Choroid plexus epithelial cell (primary cell): ENCODE measurements at regions not wholly inside any gene's neighbourhood (a gene's known extent, or its start where the extent isn't known, plus 50 kb on each side); places are given as distances from the start of the nearest gene placed in this dataset.
"Not testable (repeated sequence)": the region's sequence is repeated elsewhere in the genome, so short reads cannot be mapped to it uniquely, and the experiment has no call there.

ENCODE experiments used
- DNase-seq: peaks from one replicate; pipeline ENCODE4 v3.0.0-alpha.2; 2010; ENCODE audit warnings: low read depth
- H3K4me3 ChIP-seq: 2 replicates; pipeline ENCODE4 v1.5.1; 2011; ENCODE audit warnings: low read depth, mild to moderate bottlenecking, control low read depth, low read length, moderate library complexity
- TF ChIP-seq, protein P1 (sequence below): conservative IDR thresholded peaks from 2 replicates; pipeline ENCODE4 v1.5.1; 2011; ENCODE audit warnings: low read depth, mild to moderate bottlenecking, control low read depth, inconsistent platforms, low read length, moderate library complexity

DNA sequence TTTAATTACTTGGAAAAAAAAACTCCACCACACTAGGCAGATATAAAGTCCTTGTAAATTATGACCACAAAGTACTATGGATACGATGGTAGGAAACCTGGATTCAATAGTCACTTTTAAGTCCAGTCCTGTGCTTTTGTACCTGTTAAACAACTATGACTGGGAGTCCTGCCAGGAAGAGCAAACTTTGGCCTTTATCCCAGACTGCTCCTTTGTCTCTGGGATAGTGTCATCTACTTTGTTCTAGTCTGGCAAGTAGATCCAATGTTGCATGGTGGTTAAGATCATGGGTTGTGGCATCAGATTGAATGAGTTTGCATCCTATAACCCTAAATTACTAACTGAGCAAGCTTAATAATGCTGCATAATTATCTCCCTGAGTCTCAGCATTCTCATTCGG is 175.3 kb upstream of the FGF13 start:
- H3K4me3 ChIP-seq = no peak overlapping the region
- TF ChIP-seq, protein P1, sequence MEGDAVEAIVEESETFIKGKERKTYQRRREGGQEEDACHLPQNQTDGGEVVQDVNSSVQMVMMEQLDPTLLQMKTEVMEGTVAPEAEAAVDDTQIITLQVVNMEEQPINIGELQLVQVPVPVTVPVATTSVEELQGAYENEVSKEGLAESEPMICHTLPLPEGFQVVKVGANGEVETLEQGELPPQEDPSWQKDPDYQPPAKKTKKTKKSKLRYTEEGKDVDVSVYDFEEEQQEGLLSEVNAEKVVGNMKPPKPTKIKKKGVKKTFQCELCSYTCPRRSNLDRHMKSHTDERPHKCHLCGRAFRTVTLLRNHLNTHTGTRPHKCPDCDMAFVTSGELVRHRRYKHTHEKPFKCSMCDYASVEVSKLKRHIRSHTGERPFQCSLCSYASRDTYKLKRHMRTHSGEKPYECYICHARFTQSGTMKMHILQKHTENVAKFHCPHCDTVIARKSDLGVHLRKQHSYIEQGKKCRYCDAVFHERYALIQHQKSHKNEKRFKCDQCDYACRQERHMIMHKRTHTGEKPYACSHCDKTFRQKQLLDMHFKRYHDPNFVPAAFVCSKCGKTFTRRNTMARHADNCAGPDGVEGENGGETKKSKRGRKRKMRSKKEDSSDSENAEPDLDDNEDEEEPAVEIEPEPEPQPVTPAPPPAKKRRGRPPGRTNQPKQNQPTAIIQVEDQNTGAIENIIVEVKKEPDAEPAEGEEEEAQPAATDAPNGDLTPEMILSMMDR = no peak
- DNase-seq = no peak

DNA sequence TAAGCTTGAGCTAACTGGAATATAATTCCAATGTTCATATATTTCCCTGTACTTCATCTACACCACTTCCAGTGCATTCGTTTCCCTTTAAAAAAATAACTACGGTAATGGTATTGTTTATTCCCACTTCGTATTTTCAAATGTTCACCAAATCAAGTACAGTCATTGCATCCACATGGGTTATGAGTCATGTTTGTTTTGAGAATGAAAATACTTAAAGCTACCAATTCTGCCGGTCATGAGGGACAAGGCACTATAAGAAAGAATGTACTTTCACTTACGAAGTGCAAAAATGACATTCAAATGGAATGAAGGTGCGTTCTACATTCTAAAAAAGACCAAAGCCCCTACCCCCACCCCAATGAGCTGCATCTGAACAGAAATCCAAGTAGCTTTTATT is 174.4 kb upstream of the FGF13 start:
- DNase-seq = peak; percentile 1
- TF ChIP-seq, protein P1 = no peak
- H3K4me3 ChIP-seq = no peak overlapping the region

GRCh38 chrX:138880293-138880692 is 168.8 kb upstream of the FGF13 start:
- not testable (repeated sequence) for DNase-seq, H3K4me3 ChIP-seq

- no peak overlapping the region for H3K4me3 ChIP-seq
- TF ChIP-seq, protein P1 = no peak
- no peak for DNase-seq
Measured at GRCh38 chrX:138877746-138878145, 166.2 kb upstream of the FGF13 start.

DNA sequence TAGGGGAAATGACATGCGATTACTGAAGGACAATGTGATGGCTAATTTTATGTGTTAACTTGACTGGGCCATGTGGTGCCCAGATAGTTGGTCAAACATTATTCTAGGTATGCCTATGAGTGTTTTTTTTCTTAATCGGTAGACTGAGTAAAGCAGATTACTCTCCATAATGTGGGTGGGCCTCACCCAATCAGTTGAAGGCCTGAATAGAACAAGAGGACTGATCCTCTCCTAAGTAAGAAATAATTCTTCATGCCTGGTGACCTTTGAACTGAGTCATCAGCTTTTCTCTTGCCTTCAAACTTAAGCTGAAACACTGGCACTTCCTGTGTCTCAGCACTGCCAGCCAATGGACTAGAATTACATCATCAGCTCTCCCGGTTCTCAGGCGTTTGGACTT is 164.0 kb upstream of the FGF13 start:
- DNase-seq = no peak
- TF ChIP-seq, protein P1 = no peak

GRCh38 chrX:138874271-138874935 is 162.9 kb upstream of the FGF13 start:
- no peak for DNase-seq
- H3K4me3 ChIP-seq = no peak overlapping the region
- TF ChIP-seq, protein P1 = no peak

More for the DNA sequence above, 164.0 kb upstream of the FGF13 start:
- H3K4me3 ChIP-seq = no peak overlapping the region

GRCh38 chrX:138873640-138874039 is 162.1 kb upstream of the FGF13 start:
- not testable (repeated sequence) for DNase-seq, H3K4me3 ChIP-seq

DNA sequence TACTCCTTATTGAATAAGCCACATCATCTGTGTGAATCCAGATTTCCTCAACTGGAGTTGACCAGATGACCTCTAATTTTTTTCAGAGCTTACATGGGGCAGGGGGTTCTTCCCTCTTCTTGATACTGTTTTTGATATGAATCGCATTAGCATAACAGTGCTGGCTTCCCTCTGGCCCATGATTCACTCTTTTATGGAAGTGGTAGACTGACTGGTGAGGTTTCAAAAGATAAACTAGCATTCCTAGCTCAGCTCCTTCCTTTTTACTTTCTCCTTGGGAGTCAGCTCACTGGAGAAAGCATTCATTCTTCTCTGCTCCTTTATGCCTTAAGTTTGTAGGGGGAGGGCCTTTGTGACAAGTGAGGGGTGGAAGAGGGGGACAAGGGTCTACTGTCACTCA is 161.0 kb upstream of the FGF13 start:
- DNase-seq = no peak
- TF ChIP-seq, protein P1 = no peak
- no peak overlapping the region for H3K4me3 ChIP-seq
